B cell (primary cell): ENCODE measurements at regions not wholly inside any gene's neighbourhood (a gene's known extent, or its start where the extent isn't known, plus 50 kb on each side); places are given as distances from the start of the nearest gene placed in this dataset.

Experiments used
- ATAC-seq: fragments of 200-7000 bp; cut with Tn5 transposase; one replicate; pipeline ENCODE4 v1.10.0; 2021; ENCODE audit warnings: low read depth, mild to moderate bottlenecking, moderate number of reproducible peaks, moderate library complexity
- CTCF ChIA-PET: fragments of 350-600 bp; sonication (Branson Sonifier 250); formaldehyde crosslinking; loops from one replicate; lab custom pipeline; 2021; ENCODE audit warnings: antibody characterized with exemption, inconsistent platforms; lab: Charles Lee
- POLR2A ChIA-PET: fragments of 350-600 bp; sonication (Branson Sonifier 250); formaldehyde crosslinking; loops from one replicate; lab custom pipeline; 2021; ENCODE audit warnings: antibody characterized with exemption; lab: Charles Lee
- DNase-seq: peaks from one replicate; pipeline ENCODE4 v3.0.0; 2013
- H2AFZ ChIP-seq: 2 replicates; pipeline ENCODE4 v1.6.1; 2012; ENCODE audit warnings: mild to moderate bottlenecking, low read depth, low read length; ENCODE audit not compliant: insufficient read depth, poor library complexity, severe bottlenecking
- H3K27ac ChIP-seq, 2 donors: 1 replicate in 1 of 2; 2 replicates in 1 of 2; pipeline ENCODE4 v1.5.1; 2012 to 2013; ENCODE audit warnings: low read length in 2 of 2, mild to moderate bottlenecking in 2 of 2, moderate library complexity in 1 of 2
- H3K27me3 ChIP-seq, 4 experiments: fragments of 200-600 bp in 1 of 4; sonication (generic) in 1 of 4; replicated peaks in 1 of 4; 1 replicate in 2 of 4; 2 replicates in 2 of 4; pipeline versions ENCODE4 v1.6.1 to v1.7.0; 2013 to 2016; ENCODE audit warnings: low read length in 3 of 4, mild to moderate bottlenecking in 2 of 4, mixed read lengths in 1 of 4, moderate library complexity in 1 of 4; ENCODE audit not compliant: insufficient read depth in 4 of 4, control insufficient read depth in 3 of 4; ENCODE audit errors: control extremely low read depth in 1 of 4
- H3K36me3 ChIP-seq, 2 experiments: replicated peaks in 1 of 2; 1 replicate in 1 of 2; 2 replicates in 1 of 2; pipeline versions ENCODE4 v1.6.1 to v1.7.1; 2013; ENCODE audit warnings: low read length in 1 of 2; ENCODE audit not compliant: insufficient read depth in 2 of 2, control insufficient read depth in 1 of 2; ENCODE audit errors: control extremely low read depth in 1 of 2, extremely low read depth in 1 of 2
- H3K4me1 ChIP-seq, 2 donors: fragments of 200-600 bp in 1 of 2; sonication (generic) in 1 of 2; 1 replicate in 1 of 2; 2 replicates in 1 of 2; pipeline versions ENCODE4 v1.5.1 to v1.6.1; 2013 to 2017; ENCODE audit warnings: low read length in 2 of 2; ENCODE audit not compliant: control insufficient read depth in 2 of 2, insufficient read depth in 2 of 2
- H3K4me2 ChIP-seq: replicated peaks from 2 replicates; pipeline ENCODE3; 2012; ENCODE audit warnings: mild to moderate bottlenecking, low read depth, low read length; ENCODE audit not compliant: poor library complexity, severe bottlenecking
- H3K4me3 ChIP-seq, 5 experiments: fragments of 200-600 bp in 1 of 5; sonication (generic) in 1 of 5; 1 replicate in 3 of 5; 2 replicates in 2 of 5; pipeline versions ENCODE4 v1.5.1 to v1.7.0; 2011 to 2016; ENCODE audit warnings: low read length in 4 of 5, mild to moderate bottlenecking in 4 of 5, low read depth in 2 of 5, control low read depth in 1 of 5, moderate library complexity in 1 of 5; ENCODE audit not compliant: insufficient read depth in 1 of 5; ENCODE audit errors: control extremely low read depth in 1 of 5, extremely low read depth in 1 of 5
- H3K79me2 ChIP-seq: fragments of 200-600 bp; sonication (generic); one replicate; pipeline ENCODE4 v1.6.0; 2016; ENCODE audit warnings: low read length; ENCODE audit not compliant: control insufficient read depth, insufficient read depth
- H3K9ac ChIP-seq: fragments of 200-600 bp; sonication (generic); 2 replicates; pipeline ENCODE4 v1.6.1; 2017; ENCODE audit warnings: mild to moderate bottlenecking, low read length, moderate library complexity
- H3K9me3 ChIP-seq, 3 donors: one replicate each; pipeline versions ENCODE4 v1.6.1 to v1.7.1; 2013; ENCODE audit warnings: low read length in 2 of 3; ENCODE audit not compliant: control insufficient read depth in 2 of 3, insufficient read depth in 1 of 3; ENCODE audit errors: control extremely low read depth in 1 of 3
- H4K20me1 ChIP-seq: 2 replicates; pipeline ENCODE4 v1.6.0; 2012; ENCODE audit warnings: mild to moderate bottlenecking, low read length; ENCODE audit not compliant: insufficient read depth, control insufficient read depth, poor library complexity, severe bottlenecking
- H3K27ac Mint-ChIP-seq: one replicate; pipeline ENCODE4 v1.8.0; 2021; ENCODE audit warnings: mixed read lengths
- H3K27me3 Mint-ChIP-seq: one replicate; pipeline ENCODE4 v1.8.0; 2021; ENCODE audit warnings: mixed read lengths
- H3K4me1 Mint-ChIP-seq: one replicate; pipeline ENCODE4 v1.8.0; 2021; ENCODE audit warnings: mixed read lengths
- H3K4me3 Mint-ChIP-seq: one replicate; pipeline ENCODE4 v1.8.0; 2021; ENCODE audit warnings: mixed read lengths
- H3K9me3 Mint-ChIP-seq: one replicate; pipeline ENCODE4 v1.8.0; 2022; ENCODE audit warnings: mixed read lengths; ENCODE audit not compliant: insufficient read depth
- EZH2 ChIP-seq: IDR thresholded peaks from 2 replicates; pipeline ENCODE4 v1.6.1; 2012; ENCODE audit warnings: borderline replicate concordance, low read depth, mild to moderate bottlenecking, moderate library complexity, low read length; ENCODE audit not compliant: insufficient read depth, poor library complexity, severe bottlenecking
- WGBS: methylation state at CpG from one replicate; pipeline ENCODE4 v1.1.5; 2013; ENCODE audit warnings: missing lambda C conversion rate; ENCODE audit not compliant: insufficient coverage; 5-methylcytosine and 5-hydroxymethylcytosine counted together
- intact Hi-C: fragments of 100-400 bp; cut with micrococcal nuclease; formaldehyde crosslinking; loops from one replicate; pipeline ENCODE4 v1.10.0; 2022
- TF ChIP-seq, protein P1 (sequence below): fragments of 200-600 bp; IDR thresholded peaks from one replicate; pipeline ENCODE4 v1.8.0; 2022; ENCODE audit warnings: antibody characterized with exemption, mild to moderate bottlenecking

DNA sequence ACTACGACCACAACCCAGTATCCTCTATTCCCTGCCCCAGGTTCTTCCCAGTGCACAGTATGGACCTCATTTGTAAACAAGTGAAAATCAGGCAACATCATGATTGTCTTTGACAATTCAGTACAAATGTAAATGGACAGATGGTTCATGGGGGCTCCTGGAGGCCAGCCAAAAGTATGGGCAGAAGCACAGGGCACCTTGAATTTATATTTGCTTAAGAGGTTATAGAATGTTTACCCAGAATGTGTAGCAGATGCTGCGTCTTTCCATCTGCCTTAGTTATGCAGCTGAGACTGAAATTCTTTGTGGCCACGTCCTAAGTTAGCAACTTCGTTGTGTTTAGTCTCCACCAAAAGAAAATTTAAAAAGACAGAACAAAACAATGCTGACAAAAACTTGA, 559.6 kb upstream of the NRSN1 start:
- H3K27me3 Mint-ChIP-seq, result no peaks in the 10 kb centered on the region

DNA sequence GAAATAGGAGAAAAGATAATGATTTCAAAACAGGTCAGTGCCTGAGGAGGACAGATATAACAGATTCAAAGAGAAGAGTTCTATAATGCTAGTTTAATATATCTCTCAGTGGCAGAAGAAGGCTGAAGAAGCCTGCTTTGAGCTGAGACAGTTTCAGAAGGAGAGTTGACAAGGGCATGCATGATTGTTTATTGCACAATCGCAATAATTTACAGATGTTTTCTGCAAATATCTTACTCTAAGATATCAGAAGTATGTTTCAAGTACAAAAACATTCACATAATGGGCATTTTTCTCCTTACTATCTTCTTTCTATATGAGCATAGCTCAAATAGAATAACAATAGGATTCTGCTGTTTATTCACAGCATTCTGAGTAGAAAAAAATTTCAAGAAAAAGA, 557.7 kb upstream of the NRSN1 start:
- no peak overlapping the region for H3K9ac ChIP-seq
- H4K20me1 ChIP-seq, result no peaks in the 10 kb centered on the region
- H3K27me3 Mint-ChIP-seq, result no peaks in the 10 kb centered on the region
- TF ChIP-seq, protein P1, sequence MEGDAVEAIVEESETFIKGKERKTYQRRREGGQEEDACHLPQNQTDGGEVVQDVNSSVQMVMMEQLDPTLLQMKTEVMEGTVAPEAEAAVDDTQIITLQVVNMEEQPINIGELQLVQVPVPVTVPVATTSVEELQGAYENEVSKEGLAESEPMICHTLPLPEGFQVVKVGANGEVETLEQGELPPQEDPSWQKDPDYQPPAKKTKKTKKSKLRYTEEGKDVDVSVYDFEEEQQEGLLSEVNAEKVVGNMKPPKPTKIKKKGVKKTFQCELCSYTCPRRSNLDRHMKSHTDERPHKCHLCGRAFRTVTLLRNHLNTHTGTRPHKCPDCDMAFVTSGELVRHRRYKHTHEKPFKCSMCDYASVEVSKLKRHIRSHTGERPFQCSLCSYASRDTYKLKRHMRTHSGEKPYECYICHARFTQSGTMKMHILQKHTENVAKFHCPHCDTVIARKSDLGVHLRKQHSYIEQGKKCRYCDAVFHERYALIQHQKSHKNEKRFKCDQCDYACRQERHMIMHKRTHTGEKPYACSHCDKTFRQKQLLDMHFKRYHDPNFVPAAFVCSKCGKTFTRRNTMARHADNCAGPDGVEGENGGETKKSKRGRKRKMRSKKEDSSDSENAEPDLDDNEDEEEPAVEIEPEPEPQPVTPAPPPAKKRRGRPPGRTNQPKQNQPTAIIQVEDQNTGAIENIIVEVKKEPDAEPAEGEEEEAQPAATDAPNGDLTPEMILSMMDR, result no peak
- H3K9me3 ChIP-seq, result peaks cover 0 to 7% (median under 1%) of the 10 kb centered on the region in 3 donors
- no peaks in the 10 kb centered on the region for H3K79me2 ChIP-seq
- H3K27me3 ChIP-seq, result no peaks in the 10 kb centered on the region
- no peaks in the 10 kb centered on the region for H3K4me1 ChIP-seq
- intact Hi-C loops, result no loop called here
- no CpG with 5 or more reads among the region's 1 CpG for WGBS
- no peak overlapping the region for H3K4me2 ChIP-seq
- H3K36me3 ChIP-seq, result no peaks in the 10 kb centered on the region
- no peak overlapping the region for H3K27ac Mint-ChIP-seq
- no peak for ATAC-seq
- no peak for DNase-seq
- H3K4me3 Mint-ChIP-seq, result no peak overlapping the region
- no peak overlapping the region for H3K4me3 ChIP-seq
- no peaks in the 10 kb centered on the region for H3K4me1 Mint-ChIP-seq
- ChIA-PET CTCF (no interaction called here), POLR2A (no interaction called here)
- H2AFZ ChIP-seq, result no peak overlapping the region
- no peak overlapping the region for H3K27ac ChIP-seq
- no peaks in the 10 kb centered on the region for H3K9me3 Mint-ChIP-seq

More for the DNA sequence above, 559.6 kb upstream of the NRSN1 start:
- Histone ChIP-seq H3K4me1 (no peaks in the 10 kb centered on the region), H3K9me3 (no peaks in the 10 kb centered on the region), H3K36me3 (no peaks in the 10 kb centered on the region), H3K27me3 (no peaks in the 10 kb centered on the region), H3K4me3 (no peak overlapping the region), H2AFZ (no peak overlapping the region), H3K4me2 (no peak overlapping the region), H4K20me1 (no peaks in the 10 kb centered on the region), H3K27ac (no peak overlapping the region), H3K9ac (no peak overlapping the region), H3K79me2 (no peaks in the 10 kb centered on the region)
- Mint-ChIP-seq H3K4me3 (no peak overlapping the region), H3K4me1 (no peaks in the 10 kb centered on the region), H3K9me3 (peaks cover 7% of the 10 kb centered on the region), H3K27ac (no peak overlapping the region)
- ChIA-PET CTCF (no interaction called here), POLR2A (no interaction called here)
- DNase-seq (no peak), ATAC-seq (no peak)
- TF ChIP-seq EZH2, result no peak
- TF ChIP-seq, protein P1, result no peak
- WGBS, result 100% methylated on average over 1 of the region's 4 CpGs
- intact Hi-C loops, result no loop called here
